SHP77 treated with DMSO at 0.1 percent for 48 hours (cell line): ENCODE measurements at regions not wholly inside any gene's neighbourhood (a gene's known extent, or its start where the extent isn't known, plus 50 kb on each side); places are given as distances from the start of the nearest gene placed in this dataset.
"Not testable (repeated sequence)": the region's sequence is repeated elsewhere in the genome, so short reads cannot be mapped to it uniquely, and the experiment has no call there.

Source experiments
- DNase-seq: peaks from one replicate; lab custom pipeline; 2025; lab: John Stamatoyannopoulos, UW

DNA sequence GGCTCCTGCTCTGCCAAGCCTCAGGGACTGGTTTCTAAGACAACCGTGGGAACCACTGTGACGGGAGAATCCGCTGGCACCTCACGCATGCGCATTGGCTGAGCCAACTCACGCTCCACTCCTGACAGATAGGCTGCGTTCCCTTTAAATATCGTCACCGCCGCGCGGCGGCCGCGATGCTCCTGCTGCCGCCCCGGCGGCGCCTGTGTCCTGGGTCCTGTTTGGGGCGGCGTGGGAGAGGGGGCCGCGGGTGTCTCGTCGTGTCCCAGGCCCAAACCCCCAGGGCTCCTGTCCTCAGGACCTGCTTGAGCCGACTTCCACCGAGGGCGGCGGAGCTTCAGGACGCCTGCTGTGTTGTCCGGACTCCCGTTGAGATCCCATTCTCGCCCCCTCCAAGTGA, 684.8 kb upstream of the TPTE start:
- not testable (repeated sequence) for DNase-seq

DNA sequence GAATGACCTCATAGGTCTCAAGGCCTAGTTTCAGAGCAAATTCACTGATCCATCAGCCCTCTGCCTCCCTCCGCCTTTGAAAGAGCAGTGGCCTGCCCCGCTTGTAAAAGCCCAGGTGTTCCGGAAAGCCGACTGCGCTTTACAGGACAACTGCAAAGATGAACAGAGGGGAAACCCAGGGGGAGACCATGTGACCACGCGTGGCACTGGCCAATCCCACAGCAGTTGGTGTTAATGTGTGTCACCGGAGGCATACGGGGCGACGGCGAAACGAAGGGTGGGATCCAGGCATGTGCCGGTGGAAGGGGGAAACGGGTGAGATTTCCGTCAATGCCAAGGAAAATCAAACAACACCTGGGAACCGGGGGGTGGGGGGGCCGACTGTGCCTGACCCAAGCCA, 684.4 kb upstream of the TPTE start:
- not testable (repeated sequence) for DNase-seq

DNA sequence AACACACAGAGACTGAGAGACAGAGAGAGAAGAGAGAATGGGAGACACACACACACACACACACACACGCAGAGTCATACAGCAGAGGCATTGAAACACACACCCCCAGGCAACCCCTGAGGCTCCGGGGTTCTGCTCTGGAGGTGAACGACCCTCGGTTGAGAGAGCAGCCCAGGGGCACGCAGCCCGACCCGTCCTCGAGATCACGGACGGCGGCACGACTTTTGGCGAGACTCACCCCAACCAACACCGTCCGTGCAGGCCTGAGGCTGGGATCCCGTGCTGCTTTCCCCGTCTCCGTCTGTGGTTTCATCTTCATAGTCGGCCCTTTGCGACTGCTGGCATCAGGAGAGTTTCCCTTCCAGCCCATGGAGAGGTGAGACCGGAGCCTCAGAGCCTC, 683.9 kb upstream of the TPTE start:
- not testable (repeated sequence) for DNase-seq

DNA sequence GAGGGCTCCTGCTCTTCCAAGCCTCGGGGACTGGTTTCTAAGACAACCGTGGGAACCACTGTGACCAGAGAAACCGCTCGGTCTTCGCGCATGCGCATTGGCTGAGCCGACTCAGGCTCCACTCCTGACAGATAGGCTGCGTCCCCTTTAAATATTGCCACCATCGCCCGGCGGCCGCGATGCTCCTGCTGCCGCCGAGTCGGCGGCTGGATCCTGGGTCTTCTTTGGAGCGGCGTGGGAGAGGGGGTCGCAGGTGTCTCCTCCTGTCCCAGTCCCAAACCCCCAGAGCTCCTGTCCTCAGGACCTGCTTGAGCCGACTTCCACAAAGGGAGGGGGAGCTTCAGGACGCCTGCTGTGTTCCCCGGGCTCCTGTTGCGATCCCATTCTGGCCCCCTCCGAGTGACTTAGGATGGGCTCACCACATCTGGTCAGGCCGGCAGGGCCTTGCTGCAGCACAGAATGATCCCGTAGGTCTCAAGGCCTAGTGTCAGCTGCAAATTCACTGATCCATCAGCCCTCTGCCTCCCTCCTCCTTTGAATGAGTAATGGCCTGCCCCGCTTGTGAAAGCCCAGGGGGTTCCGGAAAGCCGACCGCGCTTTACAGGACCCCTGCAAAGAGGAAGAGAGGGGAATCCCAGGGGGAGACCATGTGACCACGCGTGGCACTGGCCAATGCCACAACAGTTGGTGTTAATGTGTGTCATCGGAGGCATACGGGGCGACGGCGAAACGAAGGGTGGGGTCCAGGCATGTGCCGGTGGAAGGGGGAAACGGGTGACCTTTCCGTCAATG, 683.2 kb upstream of the TPTE start:
- DNase-seq, result no peak

- no peak for DNase-seq
Measured at GRCh38 chr21:9838738-9839642, 682.4 kb upstream of the TPTE start.

GRCh38 chr21:9844106-9844505, 677.3 kb upstream of the TPTE start:
- DNase-seq, result not testable (repeated sequence)

- DNase-seq, result not testable (repeated sequence)
Measured at GRCh38 chr21:9847511-9847910, 673.9 kb upstream of the TPTE start.

GRCh38 chr21:9851166-9851565, 670.2 kb upstream of the TPTE start:
- not testable (repeated sequence) for DNase-seq

DNA sequence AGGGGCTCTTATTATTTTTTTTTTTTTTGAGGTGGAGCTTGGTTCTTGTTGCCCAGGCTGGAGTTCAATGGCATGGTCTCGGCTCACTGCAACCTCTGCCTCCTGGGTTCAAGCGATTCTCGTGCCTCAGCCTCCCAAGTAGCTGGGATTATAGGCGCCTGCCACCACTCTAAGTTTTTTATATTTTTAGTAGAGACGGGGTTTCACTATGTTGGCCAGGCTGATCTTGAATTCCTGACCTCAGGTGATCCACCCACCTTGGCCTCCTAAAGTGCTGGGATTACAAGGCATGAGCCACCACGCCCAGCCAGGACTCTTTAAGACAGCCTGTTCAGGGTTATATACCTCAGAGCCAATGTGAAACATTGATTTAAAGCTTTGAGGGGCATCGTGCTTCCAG, 669.7 kb upstream of the TPTE start:
- DNase-seq, result not testable (repeated sequence)

- DNase-seq, result not testable (repeated sequence)
Measured at GRCh38 chr21:9857563-9857962, 663.8 kb upstream of the TPTE start.

GRCh38 chr21:9859865-9860264, 661.5 kb upstream of the TPTE start:
- not testable (repeated sequence) for DNase-seq

GRCh38 chr21:9862456-9862855, 658.9 kb upstream of the TPTE start:
- not testable (repeated sequence) for DNase-seq

- DNase-seq, result not testable (repeated sequence)
Measured at GRCh38 chr21:9867815-9868214, 653.6 kb upstream of the TPTE start.

GRCh38 chr21:9873096-9873495, 648.3 kb upstream of the TPTE start:
- DNase-seq, result not testable (repeated sequence)

- DNase-seq, result not testable (repeated sequence)
Measured at GRCh38 chr21:9874136-9874535, 647.2 kb upstream of the TPTE start.

GRCh38 chr21:9881430-9881829, 640.0 kb upstream of the TPTE start:
- not testable (repeated sequence) for DNase-seq

DNA sequence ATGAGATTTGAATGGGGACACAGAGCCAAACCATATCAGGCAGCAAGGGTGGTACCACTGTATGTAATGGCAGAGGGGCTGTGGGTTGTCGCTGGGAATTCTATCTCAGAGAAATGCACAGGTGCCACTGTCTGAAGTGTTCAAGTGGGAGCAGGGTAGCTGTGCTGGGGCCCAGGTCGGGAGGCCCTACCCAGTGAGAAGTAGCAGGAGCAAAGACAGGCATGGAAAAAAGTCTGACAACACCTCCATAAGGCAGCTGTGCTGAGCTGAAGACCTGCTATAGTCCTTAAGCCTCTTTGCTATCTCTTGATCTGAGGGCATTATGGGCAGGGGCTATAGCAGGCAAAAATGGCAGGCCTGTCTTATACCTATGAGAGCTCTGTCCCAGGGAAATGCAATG, 638.3 kb upstream of the TPTE start:
- DNase-seq, result not testable (repeated sequence)

- DNase-seq, result not testable (repeated sequence)
Measured at GRCh38 chr21:9883571-9884282, 637.7 kb upstream of the TPTE start.

DNA sequence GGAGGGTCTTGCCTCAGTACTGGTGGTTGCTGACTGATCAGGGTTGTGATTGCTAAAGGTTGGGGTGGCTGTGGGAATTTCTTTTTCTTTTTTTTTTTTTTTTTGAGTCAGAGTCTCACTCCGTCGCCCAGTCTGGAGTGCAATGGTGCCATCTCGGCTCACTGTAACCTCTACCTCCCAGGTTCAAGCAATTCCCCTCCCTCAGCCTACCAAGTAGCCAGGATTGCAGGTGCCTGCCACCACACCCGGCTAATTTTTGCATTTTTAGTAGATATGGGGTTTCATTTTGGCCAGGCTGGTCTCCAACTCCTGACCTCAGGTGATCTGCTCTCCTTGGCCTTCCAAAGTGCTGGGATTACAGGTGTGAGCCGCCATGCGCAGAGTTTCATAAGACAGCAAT, 632.9 kb upstream of the TPTE start:
- DNase-seq, result not testable (repeated sequence)

- not testable (repeated sequence) for DNase-seq
Measured at GRCh38 chr21:9903579-9903978, 617.8 kb upstream of the TPTE start.

DNA sequence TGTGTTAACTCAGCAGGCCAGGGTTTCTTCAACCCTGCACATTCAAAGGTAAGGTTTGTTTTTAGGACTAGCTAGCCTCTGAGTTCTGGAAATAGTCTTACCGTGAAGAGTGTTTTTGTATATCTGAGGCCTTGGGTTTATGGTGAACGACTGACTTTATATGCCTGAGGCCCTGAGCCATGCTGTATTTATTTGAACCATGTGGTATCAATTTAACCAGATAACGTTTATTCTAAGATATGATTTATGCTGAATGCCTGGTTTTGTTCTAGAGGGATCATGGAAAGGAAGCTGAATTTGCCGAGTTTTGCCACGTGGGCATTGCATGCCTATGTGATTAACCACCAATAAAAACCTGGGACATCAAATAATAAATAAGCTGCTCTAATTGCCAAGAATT, 607.2 kb upstream of the TPTE start:
- not testable (repeated sequence) for DNase-seq

DNA sequence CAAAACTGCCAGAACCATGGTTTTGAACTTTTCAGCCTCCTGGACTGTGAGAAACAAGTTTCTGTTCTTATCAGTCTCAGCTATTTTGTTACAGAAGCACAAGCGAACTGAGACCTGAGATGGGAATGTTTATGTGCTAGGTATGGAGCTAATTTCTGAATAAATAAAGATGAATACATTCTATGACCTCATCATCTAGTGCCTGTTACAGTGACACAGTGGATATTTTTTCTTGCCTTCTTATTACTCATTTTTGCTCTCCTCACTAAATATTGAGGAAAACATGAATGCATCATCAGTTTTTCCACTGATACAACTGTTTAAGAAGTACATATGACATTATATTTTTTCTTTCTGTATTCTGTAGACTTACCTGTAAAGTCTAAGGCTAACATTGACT, 601.9 kb upstream of the TPTE start:
- not testable (repeated sequence) for DNase-seq
